ENCODE measurements at regions not wholly inside any gene's neighbourhood (a gene's known extent, or its start where the extent isn't known, plus 50 kb on each side); places are given as distances from the start of the nearest gene placed in this dataset.

DNA sequence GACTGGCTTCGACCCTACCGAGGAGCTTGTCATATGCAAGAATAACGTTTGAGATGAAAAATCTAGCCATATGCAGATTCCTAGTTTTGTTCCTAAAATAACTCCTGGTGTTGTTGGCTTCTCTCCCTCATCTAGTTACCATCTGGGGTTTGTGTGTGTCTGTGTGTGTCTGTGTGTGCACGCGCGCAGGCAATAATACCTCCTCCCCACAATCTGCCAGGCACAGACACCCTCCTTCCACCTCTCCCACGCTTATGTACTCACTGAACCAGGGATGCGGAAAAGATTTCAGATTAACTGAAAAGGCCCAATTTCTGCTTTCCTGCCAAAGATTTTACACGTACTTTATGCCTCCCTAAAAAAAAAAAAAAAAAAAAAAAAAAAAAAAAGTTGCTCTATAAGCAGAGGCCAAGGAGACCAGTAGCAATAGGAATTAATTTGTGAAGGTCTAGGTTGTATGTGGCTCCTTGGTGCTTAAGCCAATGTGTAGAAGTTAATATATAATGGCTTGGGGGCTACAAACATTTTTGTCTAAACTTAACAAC is 452.7 kb downstream of the NUF2 start:
- Histone ChIP-seq H3K36me3 (ENCODE audit: control insufficient read depth in 2 of 2, extremely low read depth in 1 of 2, insufficient read depth in 2 of 2, low read length in 2 of 2) (no peaks in the 10 kb centered on the region), H3K9me3 (replicated peaks; ENCODE audit: control insufficient read depth, insufficient read depth, low read length) (no peaks in the 10 kb centered on the region), H3K4me2 (ENCODE audit: insufficient read depth, low read length) (no peak overlapping the region), H3K27ac (ENCODE audit: insufficient read depth, low read depth, low read length) (no peak overlapping the region), H3K4me1 (ENCODE audit: control insufficient read depth, extremely low read depth, insufficient read depth, low read length) (no peaks in the 10 kb centered on the region), H3K9me1 (replicated peaks; ENCODE audit: control insufficient read depth, extremely low read depth, insufficient read depth, low read length) (no peaks in the 10 kb centered on the region), H3K4me3 (replicated peaks in 1 of 3; ENCODE audit: insufficient read depth in 1 of 3, low read depth in 1 of 3, low read length in 3 of 3) (no peak overlapping the region), H4K20me1 (replicated peaks; ENCODE audit: control insufficient read depth, extremely low read depth, insufficient read depth, low read length) (no peaks in the 10 kb centered on the region), H3K79me2 (ENCODE audit: control insufficient read depth, insufficient read depth, low read length) (no peaks in the 10 kb centered on the region), H3K9ac (replicated peaks; ENCODE audit: extremely low read depth, insufficient read depth, low read length) (no peak overlapping the region), H2AFZ (ENCODE audit: low read depth, low read length) (no peak overlapping the region), H3K27me3 (ENCODE audit: control insufficient read depth in 2 of 2, insufficient read depth in 2 of 2, low read length in 2 of 2) (no peaks in the 10 kb centered on the region)
- intact Hi-C loops (cut with micrococcal nuclease) (no loop called here), dilution Hi-C loops (cut with MboI; ENCODE audit: extremely low pct_ligation_motif_present, low sequenced_read_pairs) (no loop called here)
- FAIRE-seq, result no peak
- ChIA-PET POLR2A (no interaction called here), CTCF (no interaction called here)
- BruUV-seq (replicated peaks), result no TSS peak
- TF ChIP-seq POLR2AphosphoS5 (IDR thresholded peaks at IDR 0.05; ENCODE audit: insufficient read depth, low read depth, low read length), result no peak
- TF ChIP-seq, protein P1, sequence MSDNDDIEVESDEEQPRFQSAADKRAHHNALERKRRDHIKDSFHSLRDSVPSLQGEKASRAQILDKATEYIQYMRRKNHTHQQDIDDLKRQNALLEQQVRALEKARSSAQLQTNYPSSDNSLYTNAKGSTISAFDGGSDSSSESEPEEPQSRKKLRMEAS (IDR thresholded peaks at IDR 0.05; ENCODE audit: insufficient read depth, insufficient read length), result no peak
- no peak for TF ChIP-seq JUN (IDR thresholded peaks at IDR 0.05; ENCODE audit: borderline replicate concordance, insufficient read depth, insufficient read length, low read depth)
- TF ChIP-seq GATA2 (IDR thresholded peaks at IDR 0.05; ENCODE audit: insufficient read depth, insufficient read length, low read depth, low read length), result no peak
- TF ChIP-seq, protein P2, sequence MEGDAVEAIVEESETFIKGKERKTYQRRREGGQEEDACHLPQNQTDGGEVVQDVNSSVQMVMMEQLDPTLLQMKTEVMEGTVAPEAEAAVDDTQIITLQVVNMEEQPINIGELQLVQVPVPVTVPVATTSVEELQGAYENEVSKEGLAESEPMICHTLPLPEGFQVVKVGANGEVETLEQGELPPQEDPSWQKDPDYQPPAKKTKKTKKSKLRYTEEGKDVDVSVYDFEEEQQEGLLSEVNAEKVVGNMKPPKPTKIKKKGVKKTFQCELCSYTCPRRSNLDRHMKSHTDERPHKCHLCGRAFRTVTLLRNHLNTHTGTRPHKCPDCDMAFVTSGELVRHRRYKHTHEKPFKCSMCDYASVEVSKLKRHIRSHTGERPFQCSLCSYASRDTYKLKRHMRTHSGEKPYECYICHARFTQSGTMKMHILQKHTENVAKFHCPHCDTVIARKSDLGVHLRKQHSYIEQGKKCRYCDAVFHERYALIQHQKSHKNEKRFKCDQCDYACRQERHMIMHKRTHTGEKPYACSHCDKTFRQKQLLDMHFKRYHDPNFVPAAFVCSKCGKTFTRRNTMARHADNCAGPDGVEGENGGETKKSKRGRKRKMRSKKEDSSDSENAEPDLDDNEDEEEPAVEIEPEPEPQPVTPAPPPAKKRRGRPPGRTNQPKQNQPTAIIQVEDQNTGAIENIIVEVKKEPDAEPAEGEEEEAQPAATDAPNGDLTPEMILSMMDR (IDR thresholded peaks at IDR 0.05; ENCODE audit: extremely low read depth in 1 of 2, insufficient read depth in 1 of 2, low read depth in 1 of 2, low read length in 2 of 2), result no peak
- no peak for TF ChIP-seq EZH2 (IDR thresholded peaks at IDR 0.05; ENCODE audit: borderline replicate concordance, low read depth, low read length, severe bottlenecking)
- TF ChIP-seq POLR2A (IDR thresholded peaks at IDR 0.05; ENCODE audit: low read depth, low read length), result no peak
- no peak for TF ChIP-seq FOS (IDR thresholded peaks at IDR 0.05; ENCODE audit: borderline replicate concordance, insufficient read depth, low read length)
- no peak for TF ChIP-seq MYC (IDR thresholded peaks at IDR 0.05; ENCODE audit: low read depth, low read length)
- no peak for DNase-seq (ENCODE audit: low read depth, low spot score)
